ENCODE measurements at regions not wholly inside any gene's neighbourhood (a gene's known extent, or its start where the extent isn't known, plus 50 kb on each side); places are given as distances from the start of the nearest gene placed in this dataset.

- Histone ChIP-seq H3K27ac (ENCODE audit: poor library complexity, severe bottlenecking) (no peak overlapping the region), H3K27me3 (ENCODE audit: insufficient read depth, poor library complexity, severe bottlenecking) (no peaks in the 10 kb centered on the region)
- ATAC-seq (ENCODE audit: low read depth): no peak
Observed at GRCh38 chr9:79976257-79977073, 404.7 kb downstream of the TLE4 start.

GRCh38 chr9:79975621-79976256 lies 404.0 kb downstream of the TLE4 start:
- ATAC-seq (ENCODE audit: low read depth) (no peak), DNase-seq (ENCODE audit: low spot score) (no peak)
- Histone ChIP-seq H3K27me3 (ENCODE audit: insufficient read depth, poor library complexity, severe bottlenecking) (no peaks in the 10 kb centered on the region), H3K36me3 (ENCODE audit: low read depth) (no peaks in the 10 kb centered on the region), H3K4me3 (ENCODE audit: severe bottlenecking) (no peak overlapping the region), H3K9me3 (ENCODE audit: severe bottlenecking) (no peaks in the 10 kb centered on the region), H3K27ac (ENCODE audit: poor library complexity, severe bottlenecking) (no peak overlapping the region), H3K4me1 (ENCODE audit: insufficient read depth, poor library complexity, severe bottlenecking) (no peaks in the 10 kb centered on the region)
- TF ChIP-seq, protein P1, sequence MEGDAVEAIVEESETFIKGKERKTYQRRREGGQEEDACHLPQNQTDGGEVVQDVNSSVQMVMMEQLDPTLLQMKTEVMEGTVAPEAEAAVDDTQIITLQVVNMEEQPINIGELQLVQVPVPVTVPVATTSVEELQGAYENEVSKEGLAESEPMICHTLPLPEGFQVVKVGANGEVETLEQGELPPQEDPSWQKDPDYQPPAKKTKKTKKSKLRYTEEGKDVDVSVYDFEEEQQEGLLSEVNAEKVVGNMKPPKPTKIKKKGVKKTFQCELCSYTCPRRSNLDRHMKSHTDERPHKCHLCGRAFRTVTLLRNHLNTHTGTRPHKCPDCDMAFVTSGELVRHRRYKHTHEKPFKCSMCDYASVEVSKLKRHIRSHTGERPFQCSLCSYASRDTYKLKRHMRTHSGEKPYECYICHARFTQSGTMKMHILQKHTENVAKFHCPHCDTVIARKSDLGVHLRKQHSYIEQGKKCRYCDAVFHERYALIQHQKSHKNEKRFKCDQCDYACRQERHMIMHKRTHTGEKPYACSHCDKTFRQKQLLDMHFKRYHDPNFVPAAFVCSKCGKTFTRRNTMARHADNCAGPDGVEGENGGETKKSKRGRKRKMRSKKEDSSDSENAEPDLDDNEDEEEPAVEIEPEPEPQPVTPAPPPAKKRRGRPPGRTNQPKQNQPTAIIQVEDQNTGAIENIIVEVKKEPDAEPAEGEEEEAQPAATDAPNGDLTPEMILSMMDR (IDR thresholded peaks at IDR 0.05; ENCODE audit: poor library complexity, severe bottlenecking): no peak

More at GRCh38 chr9:79976257-79977073, 404.7 kb downstream of the TLE4 start:
- H3K4me3 ChIP-seq (ENCODE audit: severe bottlenecking): no peak overlapping the region
- TF ChIP-seq, protein P1 (IDR thresholded peaks at IDR 0.05; ENCODE audit: poor library complexity, severe bottlenecking): no peak
- H3K36me3 ChIP-seq (ENCODE audit: low read depth): no peaks in the 10 kb centered on the region
- H3K9me3 ChIP-seq (ENCODE audit: severe bottlenecking): no peaks in the 10 kb centered on the region
- no peaks in the 10 kb centered on the region for H3K4me1 ChIP-seq (ENCODE audit: insufficient read depth, poor library complexity, severe bottlenecking)
- DNase-seq (ENCODE audit: low spot score): no peak

DNA sequence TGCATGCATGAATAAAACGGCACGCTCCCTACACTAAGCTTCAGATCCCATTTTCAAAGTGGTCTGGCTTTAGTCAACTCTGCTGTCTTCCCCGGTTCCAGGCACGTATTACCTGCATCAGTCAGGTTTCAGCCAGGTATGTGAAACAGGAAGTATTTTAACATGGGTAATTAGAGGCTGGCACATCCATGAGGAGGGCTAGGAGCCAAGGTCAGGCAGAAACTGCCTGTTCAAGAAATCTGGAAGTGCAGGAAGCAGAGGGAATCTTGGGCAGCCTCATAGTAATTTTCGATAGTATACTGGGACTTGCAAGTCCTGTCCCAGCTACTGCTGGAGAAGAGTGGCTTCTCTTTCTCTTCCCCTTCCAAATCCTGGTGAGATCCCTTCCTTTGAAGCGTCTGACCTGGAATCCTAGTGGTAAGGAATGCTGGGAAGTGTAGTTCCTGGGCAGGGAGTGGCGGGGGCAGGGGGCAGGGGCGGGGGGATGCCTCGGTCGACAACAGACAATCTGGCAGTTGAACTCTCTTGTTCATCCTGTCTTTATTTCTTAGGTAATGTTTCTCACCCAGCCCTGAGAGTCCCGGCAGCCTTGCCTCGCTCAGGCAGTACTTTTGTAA lies 403.1 kb downstream of the TLE4 start:
- Histone ChIP-seq H3K9me3 (ENCODE audit: severe bottlenecking) (no peaks in the 10 kb centered on the region), H3K36me3 (ENCODE audit: low read depth) (no peaks in the 10 kb centered on the region), H3K27ac (ENCODE audit: poor library complexity, severe bottlenecking) (no peak overlapping the region), H3K4me1 (ENCODE audit: insufficient read depth, poor library complexity, severe bottlenecking) (no peaks in the 10 kb centered on the region), H3K4me3 (ENCODE audit: severe bottlenecking) (no peak overlapping the region), H3K27me3 (ENCODE audit: insufficient read depth, poor library complexity, severe bottlenecking) (no peaks in the 10 kb centered on the region)
- no peak for ATAC-seq (ENCODE audit: low read depth)
- TF ChIP-seq, protein P1 (IDR thresholded peaks at IDR 0.05; ENCODE audit: poor library complexity, severe bottlenecking): no peak
- DNase-seq (ENCODE audit: low spot score): no peak

GRCh38 chr9:79973627-79974026 lies 401.9 kb downstream of the TLE4 start:
- H3K4me1 ChIP-seq (ENCODE audit: insufficient read depth, poor library complexity, severe bottlenecking): no peaks in the 10 kb centered on the region
- ATAC-seq (ENCODE audit: low read depth): no peak
- DNase-seq (ENCODE audit: low spot score): no peak
- H3K36me3 ChIP-seq (ENCODE audit: low read depth): no peaks in the 10 kb centered on the region
- H3K27ac ChIP-seq (ENCODE audit: poor library complexity, severe bottlenecking): no peak overlapping the region
- H3K9me3 ChIP-seq (ENCODE audit: severe bottlenecking): no peaks in the 10 kb centered on the region
- TF ChIP-seq, protein P1 (IDR thresholded peaks at IDR 0.05; ENCODE audit: poor library complexity, severe bottlenecking): no peak
- H3K27me3 ChIP-seq (ENCODE audit: insufficient read depth, poor library complexity, severe bottlenecking): no peaks in the 10 kb centered on the region
- H3K4me3 ChIP-seq (ENCODE audit: severe bottlenecking): no peak overlapping the region

Measured in RWPE2 (cell line).